ENCODE measurements at regions not wholly inside any gene's neighbourhood (a gene's known extent, or its start where the extent isn't known, plus 50 kb on each side); places are given as distances from the start of the nearest gene placed in this dataset.

GRCh38 chr5:176152191-176152929 is 85.9 kb upstream of the SIMC1 start:
- Histone ChIP-seq H3K4me1 (no peaks in the 10 kb centered on the region), H3K27ac (no peak overlapping the region), H3K9me3 (no peaks in the 10 kb centered on the region), H3K4me3 (no peak overlapping the region), H3K27me3 (ENCODE audit: insufficient read depth in 3 of 3, low read length in 2 of 3) (peaks cover 0 to 31% (median 6%) of the 10 kb centered on the region in 3 donors), H3K36me3 (ENCODE audit: insufficient read depth in 1 of 2, low read depth in 1 of 2) (no peaks in the 10 kb centered on the region)
- TF ChIP-seq CTCF (IDR thresholded peaks at IDR 0.05): no peak
- no peak for DNase-seq
- intact Hi-C loops (cut with DNase I): no loop called here
- WGBS, 3 donors: 43 to 56% (median 49%) methylated on average over 13 of the region's 13 CpGs
- no peak for ATAC-seq

DNA sequence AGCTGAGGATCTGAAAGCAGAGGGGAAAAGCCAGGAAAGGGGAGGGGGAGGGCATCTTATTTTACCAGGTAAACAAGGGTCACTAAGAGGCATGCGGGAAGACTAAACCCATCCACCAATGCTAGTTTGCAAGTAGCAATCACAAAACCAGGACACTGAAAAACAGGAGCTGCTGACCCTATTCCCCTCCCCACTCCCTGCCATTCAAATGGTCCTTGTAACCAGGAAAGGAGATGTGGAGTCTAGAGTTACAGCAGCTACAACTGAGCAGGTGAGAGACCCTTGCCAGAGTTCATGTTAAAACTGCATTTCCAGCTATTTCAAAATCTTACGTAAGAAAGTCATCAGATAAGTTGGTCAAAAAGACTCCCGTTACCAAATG is 85.3 kb upstream of the SIMC1 start:
- TF ChIP-seq CTCF (IDR thresholded peaks at IDR 0.05): no peak
- Histone ChIP-seq H3K9me3 (no peaks in the 10 kb centered on the region), H3K27ac (no peak overlapping the region), H3K4me1 (no peaks in the 10 kb centered on the region), H3K36me3 (ENCODE audit: insufficient read depth in 1 of 2, low read depth in 1 of 2) (no peaks in the 10 kb centered on the region), H3K27me3 (ENCODE audit: insufficient read depth in 3 of 3, low read length in 2 of 3) (peaks cover 0 to 35% (median 4%) of the 10 kb centered on the region in 3 donors), H3K4me3 (no peak overlapping the region)
- WGBS, 3 donors: 82 to 85% (median 83%) methylated on average over 3 of the region's 3 CpGs
- DNase-seq: no peak
- intact Hi-C loops (cut with DNase I): no loop called here
- ATAC-seq: no peak

- DNase-seq (no peak), ATAC-seq (no peak)
- 29 to 43% (median 40%) methylated on average over 10 of the region's 10 CpGs for WGBS, 3 donors
- Histone ChIP-seq H3K27ac (no peak overlapping the region), H3K9me3 (no peaks in the 10 kb centered on the region), H3K36me3 (ENCODE audit: insufficient read depth in 1 of 2, low read depth in 1 of 2) (no peaks in the 10 kb centered on the region), H3K4me1 (no peaks in the 10 kb centered on the region), H3K4me3 (no peak overlapping the region), H3K27me3 (ENCODE audit: insufficient read depth in 3 of 3, low read length in 2 of 3) (peaks cover 0 to 35% (median 4%) of the 10 kb centered on the region in 3 donors)
- intact Hi-C loops (cut with DNase I): no loop called here
- no peak for TF ChIP-seq CTCF (IDR thresholded peaks at IDR 0.05)
These were observed 84.5 kb upstream of the SIMC1 start for GRCh38 chr5:176153741-176154140.

DNA sequence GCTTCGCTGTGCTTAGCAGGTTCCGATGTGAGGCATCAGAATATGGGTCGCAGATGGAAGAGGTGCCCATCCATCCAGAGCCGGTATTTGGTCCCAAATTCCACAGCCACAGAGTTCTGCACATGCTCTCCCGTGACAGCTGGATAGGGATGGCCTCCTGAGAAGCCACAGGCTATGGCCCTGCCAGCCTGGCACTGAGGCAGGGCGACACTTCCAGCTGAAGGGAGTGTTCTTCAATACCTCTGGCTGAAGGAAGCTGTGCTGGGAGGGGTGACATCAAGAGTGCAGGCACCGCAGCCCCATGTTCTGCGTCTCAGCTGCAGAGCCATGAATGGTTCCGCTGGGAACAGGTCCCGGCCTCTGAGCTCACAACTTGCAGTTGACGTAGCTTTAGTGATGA is 83.4 kb upstream of the SIMC1 start:
- intact Hi-C loops (cut with DNase I): no loop called here
- DNase-seq: no peak
- 73 to 79% (median 77%) methylated on average over 11 of the region's 11 CpGs for WGBS, 3 donors
- Histone ChIP-seq H3K4me1 (no peaks in the 10 kb centered on the region), H3K27me3 (ENCODE audit: insufficient read depth in 3 of 3, low read length in 2 of 3) (peaks cover 0 to 35% (median 4%) of the 10 kb centered on the region in 3 donors), H3K4me3 (no peak overlapping the region), H3K9me3 (no peaks in the 10 kb centered on the region), H3K36me3 (ENCODE audit: insufficient read depth in 1 of 2, low read depth in 1 of 2) (no peaks in the 10 kb centered on the region), H3K27ac (no peak overlapping the region)
- TF ChIP-seq CTCF (IDR thresholded peaks at IDR 0.05): no peak
- no peak for ATAC-seq

DNA sequence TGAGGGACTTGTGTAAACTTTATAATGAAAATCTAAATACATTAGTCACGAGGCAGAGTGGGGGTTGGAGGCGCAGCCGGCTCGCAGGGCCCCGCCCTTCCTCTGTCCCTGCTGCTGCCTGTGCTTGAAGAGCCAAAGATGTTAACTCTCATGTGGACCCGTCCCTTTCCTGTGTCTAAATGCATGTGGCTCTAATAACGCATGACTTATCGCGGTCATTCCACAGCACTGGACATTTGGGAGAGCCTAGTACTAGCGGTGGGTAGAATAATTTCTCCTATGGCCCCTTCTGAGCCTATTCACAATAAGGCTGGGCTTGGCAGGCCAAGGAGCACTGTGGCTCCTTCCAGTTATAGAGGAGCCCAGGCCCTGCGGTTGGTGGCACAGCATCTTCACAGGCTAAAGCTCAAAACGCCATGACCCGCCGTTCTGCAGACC is 82.3 kb upstream of the SIMC1 start:
- H3K27ac ChIP-seq: no peak overlapping the region
- H3K9me3 ChIP-seq: no peaks in the 10 kb centered on the region
- no peak overlapping the region for H3K4me3 ChIP-seq
- H3K27me3 ChIP-seq (ENCODE audit: insufficient read depth in 3 of 3, low read length in 2 of 3): peaks cover 3 to 35% (median 4%) of the 10 kb centered on the region in 3 donors
- intact Hi-C loops (cut with DNase I): no loop called here
- no peaks in the 10 kb centered on the region for H3K36me3 ChIP-seq (ENCODE audit: insufficient read depth in 1 of 2, low read depth in 1 of 2)
- ATAC-seq (no peak), DNase-seq (no peak)
- H3K4me1 ChIP-seq: no peaks in the 10 kb centered on the region
- WGBS, 3 donors: 64 to 80% (median 77%) methylated on average over 14 of the region's 14 CpGs
- TF ChIP-seq CTCF (IDR thresholded peaks at IDR 0.05): no peak
